NOMO-1 (cell line): ENCODE measurements at regions not wholly inside any gene's neighbourhood (a gene's known extent, or its start where the extent isn't known, plus 50 kb on each side); places are given as distances from the start of the nearest gene placed in this dataset.
"Not testable (repeated sequence)": the region's sequence is repeated elsewhere in the genome, so short reads cannot be mapped to it uniquely, and the experiment has no call there.

Experiments used
- DNase-seq, 2 experiments: peaks; one replicate each; lab custom pipeline; 2025; ENCODE audit not compliant: unreplicated experiment in 2 of 2; lab: John Stamatoyannopoulos, UW

GRCh38 chr1:201636097-201636496 lies 97.2 kb downstream of the NAV1 start:
- DNase-seq: no peak

DNA sequence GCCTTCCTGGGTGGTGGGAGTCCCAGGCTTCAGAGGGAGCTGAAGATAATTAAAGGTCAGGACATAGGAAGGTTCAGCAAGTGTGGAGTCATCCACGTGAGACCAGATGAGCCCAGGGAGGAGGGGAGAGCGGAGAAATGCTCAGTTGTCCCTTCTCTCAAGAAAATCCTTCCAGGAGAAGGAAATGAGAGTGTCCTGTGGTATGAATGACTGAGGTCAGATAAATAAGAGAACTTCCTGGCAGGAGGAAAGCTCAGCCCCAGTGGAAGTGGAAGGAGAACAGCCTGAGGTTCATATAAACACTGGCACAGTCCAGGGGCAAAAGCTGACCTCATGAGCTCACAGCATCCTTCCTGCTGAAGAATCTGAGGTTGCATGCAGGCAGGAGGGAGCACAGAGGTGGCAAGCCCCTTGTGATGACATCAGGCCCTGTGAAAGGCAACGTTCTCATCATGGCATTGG lies 97.6 kb downstream of the NAV1 start:
- DNase-seq: no peak

DNA sequence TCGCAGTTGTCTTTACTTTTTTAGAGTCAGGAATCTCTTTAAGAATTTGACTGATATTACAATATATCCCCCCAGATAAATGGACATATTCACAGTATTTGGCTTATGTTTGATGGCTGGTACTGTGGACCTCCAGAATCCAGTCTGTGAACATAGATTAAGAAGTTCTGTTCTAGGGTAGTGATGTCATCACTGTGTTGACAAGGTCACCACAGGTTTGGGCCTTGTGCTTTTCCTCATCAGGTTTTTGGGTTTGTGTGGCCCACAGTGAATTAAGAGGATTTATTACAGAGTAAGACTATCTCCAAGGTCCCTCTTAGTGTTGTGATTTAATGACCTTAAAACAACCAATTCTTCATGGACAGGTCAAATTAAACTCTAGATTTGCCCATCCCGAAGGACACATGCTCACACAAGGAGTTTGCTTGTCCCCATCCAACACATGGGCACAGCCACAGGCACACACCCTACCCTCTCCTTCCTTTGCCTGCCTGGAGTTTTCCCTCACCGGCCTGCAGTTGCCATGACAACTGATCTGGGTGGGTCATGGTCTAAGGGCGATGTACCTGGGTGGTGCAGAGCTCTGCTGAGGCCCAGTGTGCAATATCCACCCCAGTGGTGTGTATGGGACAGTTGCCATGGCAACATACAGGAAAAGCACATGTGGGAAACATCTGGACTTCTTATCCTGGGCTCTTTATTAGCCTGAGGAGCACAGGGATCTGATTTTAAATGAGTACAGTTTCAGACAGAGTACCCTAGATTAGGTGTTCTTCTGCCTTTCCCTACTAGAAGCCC lies 98.6 kb downstream of the NAV1 start:
- DNase-seq: no peak

- DNase-seq: no peak
Measured at GRCh38 chr1:201639391-201639790, 100.5 kb downstream of the NAV1 start.

- DNase-seq: no peak
Measured at GRCh38 chr1:201639826-201640225, 100.9 kb downstream of the NAV1 start.

DNA sequence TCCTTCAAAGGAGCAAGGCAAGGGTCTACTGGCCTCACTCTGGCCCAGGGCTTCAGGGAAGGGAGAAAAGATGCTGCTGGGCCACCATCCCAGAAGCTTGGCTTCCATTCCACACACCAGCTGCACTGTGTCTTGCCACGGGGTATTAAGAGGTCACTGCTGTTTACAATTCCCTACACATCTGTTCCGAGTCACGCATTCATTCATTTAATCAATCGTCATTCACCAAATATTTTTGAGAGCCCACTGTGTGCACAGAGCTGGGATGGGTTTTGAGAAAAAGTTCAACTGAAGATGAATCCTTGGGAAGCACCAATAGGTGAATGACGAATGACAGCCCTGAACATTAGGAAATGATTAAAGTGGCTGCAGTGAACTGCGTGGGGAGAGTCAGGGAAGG lies 101.7 kb downstream of the NAV1 start:
- DNase-seq: no peak

GRCh38 chr1:201641524-201642253 lies 102.8 kb downstream of the NAV1 start:
- no peak for DNase-seq

GRCh38 chr1:201643835-201644104 lies 104.8 kb downstream of the NAV1 start:
- no peak for DNase-seq

- no peak for DNase-seq
Measured at GRCh38 chr1:201644197-201644596, 105.3 kb downstream of the NAV1 start.

- not testable (repeated sequence) for DNase-seq
Measured at GRCh38 chr1:201645000-201645399, 106.1 kb downstream of the NAV1 start.

- no peak for DNase-seq
Measured at GRCh38 chr1:201645956-201646355, 107.0 kb downstream of the NAV1 start.

- no peak for DNase-seq
Measured at GRCh38 chr1:201646411-201647022, 107.6 kb downstream of the NAV1 start.

GRCh38 chr1:201647094-201647493 lies 108.2 kb downstream of the NAV1 start:
- no peak for DNase-seq

- no peak for DNase-seq
Measured at GRCh38 chr1:201647722-201648065, 108.8 kb downstream of the NAV1 start.

GRCh38 chr1:201648066-201648906 lies 109.4 kb downstream of the NAV1 start:
- no peak for DNase-seq

DNA sequence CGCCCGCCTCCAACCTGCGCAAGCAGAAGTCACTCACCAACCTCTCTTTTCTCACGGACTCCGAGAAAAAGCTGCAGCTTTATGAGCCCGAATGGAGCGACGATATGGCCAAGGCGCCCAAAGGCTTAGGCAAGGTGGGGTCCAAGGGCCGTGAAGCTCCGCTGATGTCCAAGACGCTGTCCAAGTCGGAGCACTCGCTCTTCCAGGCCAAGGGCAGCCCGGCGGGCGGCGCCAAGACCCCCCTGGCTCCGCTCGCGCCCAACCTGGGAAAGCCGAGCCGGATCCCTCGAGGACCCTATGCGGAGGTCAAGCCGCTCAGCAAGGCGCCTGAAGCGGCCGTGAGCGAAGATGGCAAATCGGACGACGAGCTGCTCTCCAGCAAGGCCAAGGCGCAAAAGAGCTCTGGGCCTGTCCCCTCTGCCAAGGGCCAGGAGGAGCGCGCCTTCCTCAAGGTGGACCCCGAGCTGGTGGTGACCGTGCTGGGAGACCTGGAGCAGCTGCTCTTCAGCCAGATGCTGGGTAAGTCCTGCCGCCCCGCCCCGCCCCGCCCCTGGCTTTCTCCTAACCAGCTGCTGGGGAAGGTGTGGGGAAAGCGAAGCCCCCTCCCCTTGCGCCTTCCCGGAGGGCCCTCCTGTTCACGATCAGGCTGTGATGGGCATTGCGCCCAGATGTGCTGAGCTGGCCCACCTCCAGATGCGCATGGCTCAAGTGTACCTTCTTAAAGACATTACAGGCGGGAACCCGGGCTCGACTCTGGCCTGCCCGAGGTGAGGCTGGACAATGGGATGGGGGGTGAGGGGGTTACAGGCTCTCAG lies 110.2 kb downstream of the NAV1 start:
- no peak for DNase-seq

DNA sequence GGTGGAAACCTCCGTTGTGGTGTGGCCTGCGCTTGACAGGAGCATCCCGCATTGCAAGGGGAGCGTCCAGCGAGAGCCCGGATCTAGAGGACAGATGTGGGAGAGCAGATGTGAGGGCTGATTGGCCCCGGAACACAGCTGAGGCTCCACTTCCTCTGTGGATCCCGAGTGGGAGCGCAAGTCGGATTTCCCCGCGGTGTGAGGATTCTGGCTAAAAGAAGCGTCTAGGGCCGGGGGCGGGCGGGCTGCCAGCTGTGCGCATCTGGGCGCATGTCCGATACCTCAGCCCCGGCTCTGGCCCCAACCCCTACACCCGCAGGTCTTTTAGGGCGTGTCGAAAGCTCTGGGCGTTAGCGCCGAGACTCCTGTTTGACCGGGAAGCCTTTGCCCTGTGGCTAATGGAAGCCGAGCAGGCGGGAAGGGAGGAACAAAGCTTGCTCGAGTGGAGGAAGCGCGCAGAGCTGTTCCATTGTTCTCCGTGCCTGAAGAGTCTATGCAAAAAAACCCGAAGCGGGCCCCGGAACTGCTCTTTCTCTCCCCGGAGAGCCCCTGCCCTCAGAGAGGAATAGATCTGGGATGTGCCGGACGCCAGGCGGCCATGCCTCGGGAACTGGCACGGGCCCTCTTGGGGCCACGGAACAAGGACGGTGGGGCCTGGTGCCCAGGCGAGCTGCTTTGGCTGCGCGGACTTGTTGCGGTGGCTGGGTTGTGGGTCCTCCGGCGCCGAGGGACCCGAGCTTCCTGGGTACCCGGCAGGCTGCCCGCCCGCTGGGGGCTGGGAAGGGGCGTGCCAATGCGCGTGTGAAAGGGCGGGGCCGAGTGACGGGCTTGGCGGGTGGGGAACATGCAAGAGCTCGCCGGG lies 111.1 kb downstream of the NAV1 start:
- no peak for DNase-seq

GRCh38 chr1:201650623-201650933 lies 111.7 kb downstream of the NAV1 start:
- no peak for DNase-seq

GRCh38 chr1:201652181-201652580 lies 113.3 kb downstream of the NAV1 start:
- DNase-seq: no peak

DNA sequence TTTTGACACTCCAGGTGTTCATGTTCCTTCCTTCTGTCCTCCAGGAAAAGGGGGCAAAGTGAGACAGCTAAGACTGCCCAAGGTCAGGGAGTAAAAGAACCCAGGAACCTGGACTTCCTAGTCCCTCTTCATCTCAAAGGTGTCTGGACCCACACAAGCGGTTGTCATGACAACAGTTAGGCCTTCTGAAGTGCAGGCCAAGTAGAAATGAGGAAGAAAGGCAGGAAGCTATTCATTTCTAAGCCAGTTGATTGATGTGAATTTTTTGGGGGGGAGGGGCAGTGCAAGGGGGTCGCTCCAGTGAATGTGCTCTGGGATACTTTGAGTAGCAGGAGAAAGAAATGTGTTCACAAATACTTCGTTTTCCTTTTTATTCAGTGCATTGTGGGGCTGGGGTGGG lies 114.3 kb downstream of the NAV1 start:
- peak; percentile 75 to 76 for DNase-seq
